NCI-H146 treated with DMSO at 0.1 percent for 48 hours (cell line): ENCODE measurements at regions not wholly inside any gene's neighbourhood (a gene's known extent, or its start where the extent isn't known, plus 50 kb on each side); places are given as distances from the start of the nearest gene placed in this dataset.

Experiments used
- DNase-seq: peaks from one replicate; lab custom pipeline; 2025; ENCODE audit not compliant: unreplicated experiment; lab: John Stamatoyannopoulos, UW

DNA sequence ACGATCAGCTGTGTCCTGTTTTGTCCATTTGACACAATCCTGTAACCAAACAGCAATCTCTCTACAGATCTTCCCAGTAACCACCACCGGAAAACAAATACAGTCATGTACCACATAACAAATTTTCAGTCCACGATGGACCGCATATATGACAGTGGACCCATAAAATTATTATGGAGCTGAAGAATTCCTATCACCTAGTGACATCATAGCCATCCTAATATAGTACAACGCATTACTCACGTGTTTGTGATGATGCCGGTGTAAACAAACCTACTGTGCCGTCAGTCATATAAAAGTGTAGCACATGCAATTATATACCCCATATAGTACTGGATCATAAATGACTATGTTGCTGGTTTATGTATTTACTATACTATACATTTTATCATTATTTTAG, 133.7 kb upstream of the EDNRA start:
- DNase-seq = no peak

- DNase-seq = no peak
Measured at GRCh38 chr4:147349193-147349592, 131.7 kb upstream of the EDNRA start.

DNA sequence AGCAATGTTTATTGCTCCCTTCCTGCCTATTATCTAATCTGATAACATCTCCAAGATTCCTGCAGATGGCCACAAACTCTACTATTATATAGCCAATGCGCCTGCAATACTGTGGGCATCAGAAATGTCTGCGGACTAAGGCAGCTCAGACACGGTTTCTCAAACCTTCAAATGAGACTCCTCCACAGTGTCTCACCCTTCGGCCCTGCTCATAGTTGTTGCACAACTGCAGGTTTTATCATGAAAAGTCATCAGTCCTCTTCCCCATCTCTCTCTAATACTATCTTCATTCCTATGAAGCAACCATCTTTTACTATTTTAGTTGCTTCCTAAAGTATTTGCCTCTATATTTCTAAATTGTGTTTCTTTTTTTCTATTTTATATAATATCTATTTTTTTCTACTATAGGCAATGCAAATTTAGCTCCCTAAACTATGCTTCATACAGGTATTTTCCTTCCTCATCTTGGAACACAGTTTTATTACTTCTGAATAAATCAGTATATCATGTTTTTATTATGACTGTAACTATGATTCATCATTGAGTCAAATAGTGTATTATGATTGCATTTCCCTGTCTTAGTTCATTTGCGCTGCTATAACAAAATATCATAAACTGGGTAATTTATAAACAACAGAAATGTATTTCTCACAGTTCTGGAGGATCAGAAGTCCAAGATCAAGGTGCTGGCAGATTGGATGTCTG, 129.7 kb upstream of the EDNRA start:
- DNase-seq = no peak

DNA sequence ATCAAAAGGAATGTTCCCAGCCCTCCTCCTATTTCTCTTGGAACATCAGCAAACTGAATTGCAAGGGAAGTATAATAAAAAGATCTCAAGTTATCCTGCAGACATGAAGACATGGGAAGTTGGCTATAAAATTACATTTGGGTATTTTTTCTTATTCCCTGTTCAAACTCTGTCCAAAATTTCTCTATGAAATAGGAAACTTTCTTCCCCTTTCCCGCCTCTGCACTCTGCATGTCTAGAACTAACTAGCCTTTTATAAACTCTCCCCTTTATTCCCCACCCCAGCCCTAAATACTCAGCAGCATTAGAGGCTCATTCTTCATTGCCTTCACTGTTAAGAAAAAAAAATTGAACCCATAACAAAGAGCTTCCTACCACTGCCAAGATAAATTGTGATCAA, 126.7 kb upstream of the EDNRA start:
- no peak for DNase-seq

DNA sequence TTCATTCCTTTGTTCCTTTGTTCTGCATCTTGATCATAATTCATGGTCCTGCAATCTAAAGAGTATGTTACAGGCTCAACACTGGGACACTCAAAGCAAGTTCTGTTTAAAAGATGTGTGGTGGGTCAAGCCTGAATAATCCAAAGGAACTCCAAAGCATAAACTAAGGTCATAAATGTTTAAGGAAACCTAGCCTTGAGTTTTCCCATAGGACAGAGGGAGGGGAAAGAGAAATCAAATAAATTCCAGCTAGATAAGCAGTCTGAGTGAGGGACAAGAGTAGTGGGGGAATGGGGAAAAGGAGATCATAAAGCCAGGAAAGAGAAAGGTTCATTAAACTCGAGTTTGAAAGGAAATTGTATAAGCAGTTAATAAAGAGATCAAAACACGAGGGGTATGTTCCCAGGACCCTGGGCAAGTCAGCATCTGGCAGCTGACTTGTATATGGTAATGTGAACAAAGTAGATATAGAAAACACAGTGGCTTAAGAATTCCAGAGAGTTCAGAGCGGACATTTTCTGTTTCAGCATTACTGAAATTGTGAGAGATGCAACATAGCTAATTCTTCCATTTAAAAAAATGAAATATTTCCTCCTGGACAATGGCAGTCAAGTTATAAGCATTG, 125.8 kb upstream of the EDNRA start:
- DNase-seq = no peak

- DNase-seq = no peak
Measured at GRCh38 chr4:147355847-147356246, 125.0 kb upstream of the EDNRA start.

GRCh38 chr4:147360301-147360700, 120.6 kb upstream of the EDNRA start:
- DNase-seq = no peak

GRCh38 chr4:147361726-147362125, 119.2 kb upstream of the EDNRA start:
- DNase-seq = no peak

- DNase-seq = no peak
Measured at GRCh38 chr4:147362938-147363337, 118.0 kb upstream of the EDNRA start.

DNA sequence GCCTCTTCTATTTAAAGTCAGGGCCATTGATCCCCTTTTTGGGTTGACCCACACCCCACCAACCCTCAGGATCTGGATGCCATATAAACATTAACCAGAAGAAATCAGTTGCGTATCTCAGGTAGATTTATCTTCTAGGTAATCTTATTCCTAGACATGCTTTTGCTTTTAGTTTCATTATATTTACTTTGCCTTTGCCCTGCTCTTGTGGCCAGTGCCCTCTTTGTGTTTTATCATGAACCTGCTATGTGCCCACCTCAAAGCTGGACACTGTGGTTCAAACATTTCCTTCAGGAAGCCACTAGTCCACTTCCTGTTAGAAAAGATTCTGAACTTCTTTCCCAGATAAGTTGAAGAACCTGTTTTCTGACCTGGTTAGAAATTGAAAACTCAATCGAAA, 117.4 kb upstream of the EDNRA start:
- no peak for DNase-seq

GRCh38 chr4:147365396-147365795, 115.5 kb upstream of the EDNRA start:
- no peak for DNase-seq

DNA sequence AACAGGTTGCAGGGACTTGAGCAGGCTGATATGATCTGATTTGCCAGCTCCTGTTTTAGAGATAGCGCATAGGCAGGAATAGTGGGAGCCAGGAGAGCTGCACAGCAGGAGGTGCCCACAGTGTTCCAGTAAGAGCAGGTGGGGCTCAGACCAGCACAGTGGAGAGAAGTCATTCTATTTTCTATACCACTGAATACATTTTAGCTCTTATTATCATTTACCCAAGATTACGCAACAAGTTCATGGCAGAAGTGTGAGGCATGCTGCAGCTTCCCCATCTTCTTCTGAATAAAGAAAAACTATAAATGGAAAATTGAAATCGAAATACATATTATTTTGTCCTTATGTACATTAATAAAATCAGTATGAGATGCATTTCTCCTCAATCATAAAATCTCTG, 114.7 kb upstream of the EDNRA start:
- no peak for DNase-seq

GRCh38 chr4:147367891-147368290, 113.0 kb upstream of the EDNRA start:
- DNase-seq = no peak

- DNase-seq = no peak
Measured at GRCh38 chr4:147368948-147369347, 111.9 kb upstream of the EDNRA start.

GRCh38 chr4:147370473-147370872, 110.4 kb upstream of the EDNRA start:
- DNase-seq = no peak

GRCh38 chr4:147370881-147371280, 110.0 kb upstream of the EDNRA start:
- DNase-seq = no peak

- no peak for DNase-seq
Measured at GRCh38 chr4:147371661-147372060, 109.2 kb upstream of the EDNRA start.

- no peak for DNase-seq
Measured at GRCh38 chr4:147378780-147379179, 102.1 kb upstream of the EDNRA start.

DNA sequence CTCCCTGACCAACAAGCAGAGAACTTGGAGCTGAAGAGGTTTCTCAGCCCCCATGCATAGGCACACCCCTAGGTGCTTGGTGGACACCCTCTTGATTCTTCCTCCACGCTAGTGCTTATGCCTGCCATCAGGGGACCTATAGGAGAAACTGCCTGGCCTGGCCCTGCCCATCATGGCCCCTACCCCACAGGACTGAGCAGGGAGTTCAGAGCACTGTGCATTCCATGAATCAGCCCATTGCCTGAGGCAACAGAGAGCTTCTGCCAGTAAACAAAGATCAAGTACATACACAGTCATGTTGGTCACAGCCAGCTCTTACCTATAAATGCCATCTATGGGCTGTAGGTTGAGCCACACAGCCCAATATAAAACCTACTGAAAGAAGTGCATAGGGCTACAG, 99.1 kb upstream of the EDNRA start:
- no peak for DNase-seq

GRCh38 chr4:147388018-147388417, 92.9 kb upstream of the EDNRA start:
- no peak for DNase-seq

GRCh38 chr4:147396105-147396504, 84.8 kb upstream of the EDNRA start:
- DNase-seq = no peak

- DNase-seq = no peak
Measured at GRCh38 chr4:147398556-147398955, 82.3 kb upstream of the EDNRA start.

DNA sequence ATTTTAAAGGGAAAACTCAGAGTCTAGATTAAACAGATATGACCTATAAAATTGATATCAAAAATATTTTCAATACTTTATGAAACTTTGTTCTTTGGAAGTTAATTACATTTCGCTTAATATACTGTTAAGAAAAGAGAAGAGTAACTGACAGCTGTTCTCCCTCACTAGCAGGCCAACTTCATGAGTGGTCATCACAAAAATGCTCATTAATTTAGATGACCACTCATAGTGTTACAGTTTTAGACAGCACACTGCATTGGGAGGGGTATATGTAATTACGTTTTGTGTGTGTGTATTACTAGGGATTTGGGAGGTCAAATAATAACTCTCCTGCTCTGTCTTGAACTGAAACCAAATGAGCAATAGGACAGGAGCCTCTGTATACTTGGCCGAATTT, 80.2 kb upstream of the EDNRA start:
- no peak for DNase-seq
